Kidney (tissue), 13 donors: ENCODE measurements at regions not wholly inside any gene's neighbourhood (a gene's known extent, or its start where the extent isn't known, plus 50 kb on each side); places are given as distances from the start of the nearest gene placed in this dataset.

ENCODE experiments used
- DNase-seq, 5 donors: peaks; one replicate each; pipeline ENCODE4 v3.0.0-alpha.2; 2013 to 2020
- FAIRE-seq: peaks from 2 replicates; lab custom pipeline; 2012; peaks lifted over from hg19 to GRCh38; lab: Jason Lieb, UNC
- H3K27ac ChIP-seq, 2 donors: one replicate each; pipeline ENCODE4 v1.7.0; 2013; ENCODE audit warnings: low read depth in 2 of 2, low read length in 2 of 2, inconsistent platforms in 1 of 2
- H3K27me3 ChIP-seq: one replicate; pipeline ENCODE4 v1.7.1; 2013; ENCODE audit warnings: low read length, inconsistent platforms; ENCODE audit not compliant: control insufficient read depth, insufficient read depth
- H3K36me3 ChIP-seq, 3 donors: one replicate each; pipeline versions ENCODE4 v1.7.0 to v1.7.1; 2013; ENCODE audit warnings: low read length in 3 of 3, control low read depth in 1 of 3, inconsistent platforms in 1 of 3; ENCODE audit not compliant: insufficient read depth in 3 of 3, control insufficient read depth in 2 of 3
- H3K4me1 ChIP-seq, 3 donors: one replicate each; pipeline versions ENCODE4 v1.7.0 to v1.7.1; 2013; ENCODE audit warnings: low read length in 3 of 3, inconsistent platforms in 1 of 3, low read depth in 1 of 3; ENCODE audit not compliant: control insufficient read depth in 2 of 3, insufficient read depth in 2 of 3
- H3K4me3 ChIP-seq, 3 donors: one replicate each; pipeline versions ENCODE4 v1.7.0 to v1.8.1; 2013; ENCODE audit warnings: low read length in 3 of 3, control low read depth in 1 of 3, inconsistent platforms in 1 of 3
- H3K9ac ChIP-seq, 3 donors: one replicate each; pipeline versions ENCODE4 v1.7.0 to v1.7.1; 2013; ENCODE audit warnings: low read length in 3 of 3, control low read depth in 1 of 3, inconsistent platforms in 1 of 3
- H3K9me3 ChIP-seq, 3 donors: one replicate each; pipeline versions ENCODE4 v1.7.0 to v1.7.1; 2013; ENCODE audit warnings: low read length in 3 of 3, control low read depth in 1 of 3, inconsistent platforms in 1 of 3; ENCODE audit not compliant: control insufficient read depth in 2 of 3, insufficient read depth in 1 of 3
- intact Hi-C: fragments of 100-400 bp; cut with DNase I; formaldehyde crosslinking; loops from one replicate; pipeline ENCODE4 v1.11.1; 2022
- TF ChIP-seq, protein P1 (sequence below): IDR thresholded peaks from 3 replicates; pipeline ENCODE4 v1.5.1; 2012; ENCODE audit warnings: mild to moderate bottlenecking, moderate library complexity, borderline replicate concordance; ENCODE audit not compliant: insufficient read depth; ENCODE audit errors: extremely low read depth
- donor health status: control.
- donor health status: control.
- donor health status: control.
- donor health status: control.
- donor health status: control.
- donor health status: DM: yes; HTN: yes; CAD: no.
- donor health status: Normal renal cell carcinoma (clear cell type).

DNA sequence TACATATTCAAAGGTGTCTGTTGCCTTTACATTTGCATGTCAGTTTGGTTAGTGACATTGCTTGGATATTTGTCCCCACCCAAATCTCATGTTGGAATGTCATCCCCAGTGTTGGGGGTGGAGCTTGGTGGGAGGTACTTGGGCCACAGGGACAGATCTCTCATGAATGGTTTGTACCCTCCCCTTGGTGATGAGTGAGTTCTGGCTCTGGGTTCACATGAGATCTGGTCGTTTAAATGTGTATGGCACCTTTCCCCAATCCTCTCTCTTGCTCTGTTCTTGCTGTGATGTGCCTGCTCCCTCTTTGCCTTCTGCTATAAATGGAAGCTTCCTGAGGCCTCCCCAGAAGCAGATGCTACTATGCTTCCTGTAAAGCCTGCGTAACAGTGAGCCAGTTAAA lies 207.9 kb upstream of the DIO3 start:
- H3K9ac ChIP-seq, result no peak overlapping the region
- intact Hi-C loops, result no loop called here
- peaks cover 1 to 5% (median 3%) of the 10 kb centered on the region in 3 donors for H3K9me3 ChIP-seq
- no peaks in the 10 kb centered on the region for H3K27me3 ChIP-seq
- H3K4me1 ChIP-seq, result no peaks in the 10 kb centered on the region
- peak in 1 of 5 donors; percentile 9 for DNase-seq
- no peak for FAIRE-seq
- no peaks in the 10 kb centered on the region for H3K36me3 ChIP-seq
- TF ChIP-seq, protein P1, sequence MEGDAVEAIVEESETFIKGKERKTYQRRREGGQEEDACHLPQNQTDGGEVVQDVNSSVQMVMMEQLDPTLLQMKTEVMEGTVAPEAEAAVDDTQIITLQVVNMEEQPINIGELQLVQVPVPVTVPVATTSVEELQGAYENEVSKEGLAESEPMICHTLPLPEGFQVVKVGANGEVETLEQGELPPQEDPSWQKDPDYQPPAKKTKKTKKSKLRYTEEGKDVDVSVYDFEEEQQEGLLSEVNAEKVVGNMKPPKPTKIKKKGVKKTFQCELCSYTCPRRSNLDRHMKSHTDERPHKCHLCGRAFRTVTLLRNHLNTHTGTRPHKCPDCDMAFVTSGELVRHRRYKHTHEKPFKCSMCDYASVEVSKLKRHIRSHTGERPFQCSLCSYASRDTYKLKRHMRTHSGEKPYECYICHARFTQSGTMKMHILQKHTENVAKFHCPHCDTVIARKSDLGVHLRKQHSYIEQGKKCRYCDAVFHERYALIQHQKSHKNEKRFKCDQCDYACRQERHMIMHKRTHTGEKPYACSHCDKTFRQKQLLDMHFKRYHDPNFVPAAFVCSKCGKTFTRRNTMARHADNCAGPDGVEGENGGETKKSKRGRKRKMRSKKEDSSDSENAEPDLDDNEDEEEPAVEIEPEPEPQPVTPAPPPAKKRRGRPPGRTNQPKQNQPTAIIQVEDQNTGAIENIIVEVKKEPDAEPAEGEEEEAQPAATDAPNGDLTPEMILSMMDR, result no peak
- H3K4me3 ChIP-seq, result no peak overlapping the region
- no peak overlapping the region for H3K27ac ChIP-seq

DNA sequence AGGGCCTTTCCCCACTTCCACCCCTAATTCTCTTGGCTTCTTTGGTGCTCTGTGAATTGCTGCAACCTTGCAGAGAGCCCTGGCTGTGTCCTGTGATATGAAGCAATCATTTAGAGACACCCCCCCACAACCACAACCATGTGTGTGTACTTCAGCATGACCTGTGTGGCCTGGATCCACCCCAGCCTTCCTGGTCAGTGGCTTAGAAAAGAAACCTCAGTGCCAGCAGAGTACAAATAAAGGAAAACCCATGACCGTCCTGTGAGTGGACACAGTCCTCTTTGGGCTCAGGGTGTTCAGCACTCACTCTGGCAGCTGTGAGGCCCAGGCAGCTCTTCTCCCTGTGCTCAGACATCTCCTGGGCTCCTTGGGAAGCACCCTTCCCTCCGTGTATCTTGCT lies 206.6 kb upstream of the DIO3 start:
- no peak overlapping the region for H3K9ac ChIP-seq
- TF ChIP-seq, protein P1, result no peak

DNA sequence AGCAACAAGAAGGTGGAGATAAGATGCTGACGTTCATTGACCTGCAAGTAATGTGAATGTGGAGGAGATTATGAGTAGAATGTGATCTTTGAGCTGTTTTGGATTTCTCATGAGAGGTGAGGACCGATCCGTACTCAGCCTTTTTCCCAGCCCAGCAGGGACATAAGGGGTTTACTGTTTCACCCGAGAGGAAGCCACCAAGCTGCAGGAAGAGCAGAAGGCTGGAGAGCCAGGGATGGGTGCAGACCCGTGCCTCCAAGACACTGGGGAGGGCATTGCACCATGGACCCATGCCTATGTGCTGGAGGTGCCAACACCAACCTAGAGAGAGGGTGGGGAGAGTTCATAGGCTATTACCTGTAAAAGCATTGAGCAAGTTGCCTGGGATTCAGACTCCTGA lies 206.0 kb upstream of the DIO3 start:
- intact Hi-C loops, result no loop called here
- no peaks in the 10 kb centered on the region for H3K4me1 ChIP-seq
- no peak overlapping the region for H3K4me3 ChIP-seq
- no peak overlapping the region for H3K9ac ChIP-seq
- TF ChIP-seq, protein P1, result no peak
- H3K9me3 ChIP-seq, result peaks cover 0 to 5% (median 0%) of the 10 kb centered on the region in 3 donors
- DNase-seq (peak in 1 of 5 donors; percentile 6), FAIRE-seq (no peak)
- H3K27me3 ChIP-seq, result no peaks in the 10 kb centered on the region
- no peaks in the 10 kb centered on the region for H3K36me3 ChIP-seq
- no peak overlapping the region for H3K27ac ChIP-seq

More for the DNA sequence above, 206.6 kb upstream of the DIO3 start:
- Histone ChIP-seq H3K27me3 (no peaks in the 10 kb centered on the region), H3K4me1 (no peaks in the 10 kb centered on the region), H3K9me3 (peaks cover 0 to 5% (median 0%) of the 10 kb centered on the region in 3 donors), H3K27ac (no peak overlapping the region), H3K36me3 (no peaks in the 10 kb centered on the region), H3K4me3 (no peak overlapping the region)
- DNase-seq, result no peak
- intact Hi-C loops, result no loop called here
- no peak for FAIRE-seq

DNA sequence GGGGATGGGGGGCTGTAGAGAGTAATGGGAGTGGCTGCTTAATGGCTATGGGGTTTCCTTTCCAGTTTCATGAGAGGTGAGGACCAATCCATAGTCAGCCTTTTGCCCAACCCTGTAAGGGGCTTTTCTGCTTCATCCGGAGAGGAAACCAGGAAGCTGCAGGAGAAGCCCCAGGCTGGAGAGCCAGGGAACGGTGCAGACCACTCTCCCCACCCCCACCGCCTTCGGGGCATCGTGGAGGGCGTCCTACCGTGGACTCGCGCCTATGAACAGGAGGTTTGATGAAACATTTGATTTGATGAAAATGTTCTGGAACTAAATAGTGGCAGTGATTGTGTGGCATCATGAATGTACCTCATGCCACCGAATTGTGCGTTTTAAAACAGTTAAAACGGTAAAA lies 204.3 kb upstream of the DIO3 start:
- H3K27ac ChIP-seq, result no peak overlapping the region
- peaks cover 0 to 5% (median 0%) of the 10 kb centered on the region in 3 donors for H3K9me3 ChIP-seq
- no peaks in the 10 kb centered on the region for H3K36me3 ChIP-seq
- no peak overlapping the region for H3K9ac ChIP-seq
- no peaks in the 10 kb centered on the region for H3K4me1 ChIP-seq
- intact Hi-C loops, result no loop called here
- H3K4me3 ChIP-seq, result no peak overlapping the region
- DNase-seq (peak in 2 of 5 donors; percentile 5 to 18), FAIRE-seq (no peak)
- TF ChIP-seq, protein P1, result no peak
- no peaks in the 10 kb centered on the region for H3K27me3 ChIP-seq
